Neural cell (in vitro differentiated cells): ENCODE measurements at regions not wholly inside any gene's neighbourhood (a gene's known extent, or its start where the extent isn't known, plus 50 kb on each side); places are given as distances from the start of the nearest gene placed in this dataset.
"Not testable (repeated sequence)": the region's sequence is repeated elsewhere in the genome, so short reads cannot be mapped to it uniquely, and the experiment has no call there.

ENCODE experiments used
- H2AFZ ChIP-seq: fragments of 200-600, 300-800 bp; sonication (generic), shearing (Covaris generic); 2 replicates; pipeline ENCODE4 v1.6.0; 2014; ENCODE audit warnings: low read depth, mild to moderate bottlenecking, antibody characterized with exemption, low read length, moderate library complexity
- H3F3A ChIP-seq: fragments of 200-600 bp; shearing (Covaris generic); 2 replicates; pipeline ENCODE4 v1.6.1; 2016; ENCODE audit warnings: mild to moderate bottlenecking, moderate library complexity, mixed read lengths, antibody characterized with exemption, low read length; ENCODE audit not compliant: insufficient read depth, poor library complexity, severe bottlenecking
- H3K27ac ChIP-seq: fragments of 200-600, 300-800 bp; sonication (generic), shearing (Covaris generic); 2 replicates; pipeline ENCODE4 v1.5.1; 2014; ENCODE audit warnings: mild to moderate bottlenecking, low read length, moderate library complexity
- H3K27me3 ChIP-seq: fragments of 300-800, 200-600 bp; sonication (generic), shearing (Covaris generic); 2 replicates; pipeline ENCODE4 v1.6.0; 2014; ENCODE audit warnings: mild to moderate bottlenecking, low read depth, low read length, moderate library complexity; ENCODE audit not compliant: insufficient read depth
- H3K36me3 ChIP-seq: fragments of 300-800, 200-600 bp; sonication (generic), shearing (Covaris generic); 2 replicates; pipeline ENCODE4 v1.5.1; 2014; ENCODE audit warnings: mild to moderate bottlenecking, antibody characterized with exemption, low read length, moderate library complexity; ENCODE audit not compliant: insufficient read depth
- H3K4me2 ChIP-seq: fragments of 300-800, 200-600 bp; sonication (generic), shearing (Covaris generic); 2 replicates; pipeline ENCODE4 v1.6.0; 2014; ENCODE audit warnings: mild to moderate bottlenecking, low read length
- H3K4me3 ChIP-seq: fragments of 300-800, 200-600 bp; sonication (generic), shearing (Covaris generic); 2 replicates; pipeline ENCODE4 v1.5.1; 2014; ENCODE audit warnings: mild to moderate bottlenecking, low read length, moderate library complexity
- H3K79me2 ChIP-seq: fragments of 200-600 bp; shearing (Covaris generic); replicated peaks from 2 replicates; pipeline ENCODE4 v1.6.0; 2014; ENCODE audit warnings: mild to moderate bottlenecking, low read length, moderate library complexity; ENCODE audit not compliant: insufficient read depth
- H3K9ac ChIP-seq: fragments of 300-800, 200-600 bp; sonication (generic), shearing (Covaris generic); 2 replicates; pipeline ENCODE4 v1.6.1; 2016; ENCODE audit warnings: mild to moderate bottlenecking, low read length, mixed read lengths
- H3K9me2 ChIP-seq: fragments of 200-600 bp; shearing (Covaris generic); 2 replicates; pipeline ENCODE4 v1.6.1; 2016; ENCODE audit warnings: mild to moderate bottlenecking, low read length, mixed read lengths; ENCODE audit not compliant: insufficient read depth
- H3K9me3 ChIP-seq: fragments of 200-600, 300-800 bp; sonication (generic), shearing (Covaris generic); 2 replicates; pipeline ENCODE4 v1.6.1; 2016; ENCODE audit warnings: mild to moderate bottlenecking, mixed run types, low read length, moderate library complexity, mixed read lengths
- H4K20me1 ChIP-seq: fragments of 200-600 bp; shearing (Covaris generic); 2 replicates; pipeline ENCODE4 v1.6.1; 2016; ENCODE audit warnings: mild to moderate bottlenecking, mixed run types; ENCODE audit not compliant: insufficient read depth
- EP300 ChIP-seq: fragments of 450-650 bp; conservative IDR thresholded peaks from 2 replicates; pipeline ENCODE4 v1.6.1; 2014; ENCODE audit warnings: antibody characterized with exemption, mild to moderate bottlenecking, moderate library complexity; ENCODE audit not compliant: poor library complexity, severe bottlenecking
- EZH2 ChIP-seq: fragments of 200-600, 300-800 bp; shearing (Covaris generic), sonication (generic); IDR thresholded peaks from 2 replicates; pipeline ENCODE4 v1.6.1; 2014; ENCODE audit warnings: antibody characterized with exemption, low read length, borderline replicate concordance, mild to moderate bottlenecking; ENCODE audit not compliant: insufficient read depth, poor library complexity, severe bottlenecking
- MXI1 ChIP-seq: fragments of 450-650 bp; conservative IDR thresholded peaks from 2 replicates; pipeline ENCODE4 v1.6.1; 2014; ENCODE audit warnings: antibody characterized with exemption, mild to moderate bottlenecking; ENCODE audit not compliant: poor library complexity, severe bottlenecking
- POLR2AphosphoS5 ChIP-seq: IDR thresholded peaks from 2 replicates; pipeline ENCODE4 v1.6.1; 2012
- RAD21 ChIP-seq: fragments of 450-650 bp; conservative IDR thresholded peaks from 2 replicates; pipeline ENCODE4 v1.6.1; 2014; ENCODE audit warnings: antibody characterized with exemption, mild to moderate bottlenecking, moderate library complexity
- REST ChIP-seq: IDR thresholded peaks from 2 replicates; pipeline ENCODE4 v1.6.1; 2012; ENCODE audit warnings: borderline replicate concordance
- SMC3 ChIP-seq: fragments of 450-650 bp; conservative IDR thresholded peaks from 2 replicates; pipeline ENCODE4 v1.6.1; 2014; ENCODE audit warnings: antibody characterized with exemption, mild to moderate bottlenecking, moderate library complexity; ENCODE audit not compliant: poor library complexity
- TAF1 ChIP-seq: IDR thresholded peaks from 2 replicates; pipeline ENCODE4 v1.6.1; 2012; ENCODE audit warnings: low read depth
- TF ChIP-seq, protein P1 (sequence below): fragments of 450-650 bp; IDR thresholded peaks from 2 replicates; pipeline ENCODE4 v1.5.1; 2014; ENCODE audit warnings: antibody characterized with exemption, mild to moderate bottlenecking, moderate library complexity; ENCODE audit not compliant: poor library complexity, severe bottlenecking

DNA sequence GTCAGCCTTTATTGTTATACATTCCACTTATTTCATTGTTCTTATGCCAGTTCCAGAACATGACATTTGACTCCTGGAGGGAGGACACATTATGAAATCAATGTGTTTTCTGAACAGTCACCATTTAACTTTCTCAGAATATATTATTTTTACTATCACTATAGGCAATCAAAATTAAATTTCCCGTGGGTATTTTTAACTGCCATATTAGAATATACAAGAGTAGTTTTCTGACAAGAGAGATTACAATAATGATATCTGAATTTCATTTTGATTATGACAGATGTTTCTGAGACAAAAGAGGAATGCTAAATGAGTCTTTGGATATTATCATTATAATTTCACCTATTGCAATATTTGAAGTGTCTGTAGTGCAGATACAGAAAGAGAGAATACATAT is 64.4 kb upstream of the FSIP2 start:
- Histone ChIP-seq H3K9me2 (no peaks in the 10 kb centered on the region), H3F3A (no peaks in the 10 kb centered on the region), H3K4me2 (no peak overlapping the region), H3K4me3 (no peak overlapping the region), H3K9me3 (no peaks in the 10 kb centered on the region), H2AFZ (no peak overlapping the region), H3K36me3 (no peaks in the 10 kb centered on the region), H3K79me2 (no peaks in the 10 kb centered on the region), H3K27ac (no peak overlapping the region), H3K9ac (no peak overlapping the region), H3K27me3 (no peaks in the 10 kb centered on the region), H4K20me1 (no peaks in the 10 kb centered on the region)
- TF ChIP-seq EZH2 (no peak), RAD21 (no peak), POLR2AphosphoS5 (peak; percentile 63), EP300 (peak; percentile 74), MXI1 (no peak)
- TF ChIP-seq, protein P1, sequence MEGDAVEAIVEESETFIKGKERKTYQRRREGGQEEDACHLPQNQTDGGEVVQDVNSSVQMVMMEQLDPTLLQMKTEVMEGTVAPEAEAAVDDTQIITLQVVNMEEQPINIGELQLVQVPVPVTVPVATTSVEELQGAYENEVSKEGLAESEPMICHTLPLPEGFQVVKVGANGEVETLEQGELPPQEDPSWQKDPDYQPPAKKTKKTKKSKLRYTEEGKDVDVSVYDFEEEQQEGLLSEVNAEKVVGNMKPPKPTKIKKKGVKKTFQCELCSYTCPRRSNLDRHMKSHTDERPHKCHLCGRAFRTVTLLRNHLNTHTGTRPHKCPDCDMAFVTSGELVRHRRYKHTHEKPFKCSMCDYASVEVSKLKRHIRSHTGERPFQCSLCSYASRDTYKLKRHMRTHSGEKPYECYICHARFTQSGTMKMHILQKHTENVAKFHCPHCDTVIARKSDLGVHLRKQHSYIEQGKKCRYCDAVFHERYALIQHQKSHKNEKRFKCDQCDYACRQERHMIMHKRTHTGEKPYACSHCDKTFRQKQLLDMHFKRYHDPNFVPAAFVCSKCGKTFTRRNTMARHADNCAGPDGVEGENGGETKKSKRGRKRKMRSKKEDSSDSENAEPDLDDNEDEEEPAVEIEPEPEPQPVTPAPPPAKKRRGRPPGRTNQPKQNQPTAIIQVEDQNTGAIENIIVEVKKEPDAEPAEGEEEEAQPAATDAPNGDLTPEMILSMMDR = no peak

GRCh38 chr2:185676316-185676715 is 62.3 kb upstream of the FSIP2 start:
- no peaks in the 10 kb centered on the region for H3K9me2 ChIP-seq
- TF ChIP-seq REST (no peak), POLR2AphosphoS5 (no peak), MXI1 (no peak), EP300 (no peak), TAF1 (no peak), EZH2 (no peak), RAD21 (no peak), SMC3 (no peak)
- TF ChIP-seq, protein P1 = no peak
- no peaks in the 10 kb centered on the region for H4K20me1 ChIP-seq
- H3F3A ChIP-seq = no peaks in the 10 kb centered on the region
- H3K27ac ChIP-seq = no peak overlapping the region
- H2AFZ ChIP-seq = no peak overlapping the region
- no peaks in the 10 kb centered on the region for H3K9me3 ChIP-seq
- H3K36me3 ChIP-seq = no peaks in the 10 kb centered on the region
- H3K4me2 ChIP-seq = no peak overlapping the region
- H3K4me3 ChIP-seq = no peak overlapping the region
- no peaks in the 10 kb centered on the region for H3K79me2 ChIP-seq
- H3K27me3 ChIP-seq = no peaks in the 10 kb centered on the region
- H3K9ac ChIP-seq = no peak overlapping the region

DNA sequence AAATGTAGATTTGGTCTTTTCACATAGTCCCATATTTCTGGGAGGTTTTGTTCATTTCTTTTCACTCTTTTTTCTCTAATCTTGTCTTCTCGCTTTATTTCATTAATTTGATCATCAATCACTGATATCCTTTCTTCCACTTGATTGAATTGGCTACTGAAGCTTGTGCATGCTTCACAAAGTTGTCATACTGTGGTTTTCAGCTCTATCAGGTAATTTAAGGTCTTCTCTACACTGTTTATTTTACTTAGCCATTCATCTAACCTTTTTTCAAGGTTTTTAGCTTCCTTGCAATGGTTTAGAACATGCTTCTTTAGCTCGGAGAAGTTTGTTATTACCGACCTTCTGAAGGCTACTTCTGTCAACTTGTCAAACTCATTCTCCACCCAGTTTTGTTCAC is 51.6 kb upstream of the FSIP2 start:
- not testable (repeated sequence) for H3K4me2 ChIP-seq, H3K9ac ChIP-seq, H3K4me3 ChIP-seq, H2AFZ ChIP-seq, H3K9me2 ChIP-seq, H4K20me1 ChIP-seq, H3K27me3 ChIP-seq, H3K36me3 ChIP-seq, H3K27ac ChIP-seq, H3F3A ChIP-seq, H3K79me2 ChIP-seq, H3K9me3 ChIP-seq
